ENCODE measurements at regions not wholly inside any gene's neighbourhood (a gene's known extent, or its start where the extent isn't known, plus 50 kb on each side); places are given as distances from the start of the nearest gene placed in this dataset.

- TF ChIP-seq CTCF (IDR thresholded peaks at IDR 0.05; ENCODE audit: borderline replicate concordance, extremely low read depth, low read length, poor library complexity, severe bottlenecking) (no peak), EZH2 (IDR thresholded peaks at IDR 0.05; ENCODE audit: borderline replicate concordance, low read depth, low read length, severe bottlenecking) (no peak)
These were observed 187.4 kb downstream of the TMEM18 start for GRCh38 chr2:489838-490237.
